CD8-positive, alpha-beta memory T cell (primary cell): ENCODE measurements at regions not wholly inside any gene's neighbourhood (a gene's known extent, or its start where the extent isn't known, plus 50 kb on each side); places are given as distances from the start of the nearest gene placed in this dataset.

Experiments used
- CTCF ChIA-PET: fragments of 350-600 bp; sonication (Branson Sonifier 250); formaldehyde crosslinking; loops from one replicate; lab custom pipeline; 2021; ENCODE audit warnings: antibody characterized with exemption; lab: Charles Lee
- POLR2A ChIA-PET: fragments of 350-600 bp; sonication (Branson Sonifier 250); formaldehyde crosslinking; loops from one replicate; lab custom pipeline; 2021; ENCODE audit warnings: antibody characterized with exemption; lab: Charles Lee
- DNase-seq, 5 donors: peaks; one replicate each; pipeline versions ENCODE4 v3.0.0 to v3.0.0-alpha.2; 2020 to 2022; ENCODE audit warnings: mixed read lengths in 1 of 5
- H3K27ac ChIP-seq: one replicate; pipeline ENCODE4 v1.7.0; 2013; ENCODE audit warnings: low read depth, mild to moderate bottlenecking, low read length, moderate library complexity
- H3K27me3 ChIP-seq: 2 replicates; pipeline ENCODE4 v1.7.0; 2013; ENCODE audit warnings: low read length, mild to moderate bottlenecking; ENCODE audit not compliant: insufficient read depth, poor library complexity, severe bottlenecking
- H3K36me3 ChIP-seq: 2 replicates; pipeline ENCODE4 v1.7.0; 2013; ENCODE audit warnings: mild to moderate bottlenecking, low read length, moderate library complexity; ENCODE audit not compliant: insufficient read depth
- H3K4me1 ChIP-seq: 2 replicates; pipeline ENCODE4 v1.7.0; 2013; ENCODE audit warnings: mild to moderate bottlenecking, low read length, moderate library complexity; ENCODE audit not compliant: insufficient read depth
- H3K4me3 ChIP-seq: 2 replicates; pipeline ENCODE4 v1.7.0; 2013; ENCODE audit warnings: mild to moderate bottlenecking, low read length
- H3K9me3 ChIP-seq: 2 replicates; pipeline ENCODE4 v1.7.0; 2013; ENCODE audit warnings: mild to moderate bottlenecking, low read length
- H3K27ac Mint-ChIP-seq, 8 donors: one replicate each; pipeline ENCODE4 v1.8.0; 2020 to 2021; ENCODE audit warnings: mixed read lengths in 8 of 8, mild to moderate bottlenecking in 6 of 8, inconsistent platforms in 3 of 8, moderate library complexity in 3 of 8
- H3K27me3 Mint-ChIP-seq, 2 donors: one replicate each; pipeline ENCODE4 v1.8.0; 2020 to 2021; ENCODE audit warnings: mixed read lengths in 2 of 2, mild to moderate bottlenecking in 1 of 2, moderate library complexity in 1 of 2
- H3K36me3 Mint-ChIP-seq, 3 donors: one replicate each; pipeline ENCODE4 v1.8.0; 2020 to 2021; ENCODE audit warnings: mixed read lengths in 3 of 3, inconsistent platforms in 1 of 3, mild to moderate bottlenecking in 1 of 3
- H3K4me1 Mint-ChIP-seq, 3 donors: one replicate each; pipeline ENCODE4 v1.8.0; 2020 to 2021; ENCODE audit warnings: mixed read lengths in 3 of 3, inconsistent platforms in 1 of 3, mild to moderate bottlenecking in 1 of 3
- H3K4me3 Mint-ChIP-seq, 7 donors: one replicate each; pipeline ENCODE4 v1.8.0; 2020 to 2021; ENCODE audit warnings: mixed read lengths in 7 of 7, mild to moderate bottlenecking in 6 of 7, moderate library complexity in 4 of 7, inconsistent platforms in 2 of 7
- H3K9me3 Mint-ChIP-seq, 5 donors: one replicate each; pipeline ENCODE4 v1.8.0; 2020 to 2022; ENCODE audit warnings: mixed read lengths in 5 of 5, mild to moderate bottlenecking in 3 of 5, moderate library complexity in 2 of 5, inconsistent platforms in 1 of 5

DNA sequence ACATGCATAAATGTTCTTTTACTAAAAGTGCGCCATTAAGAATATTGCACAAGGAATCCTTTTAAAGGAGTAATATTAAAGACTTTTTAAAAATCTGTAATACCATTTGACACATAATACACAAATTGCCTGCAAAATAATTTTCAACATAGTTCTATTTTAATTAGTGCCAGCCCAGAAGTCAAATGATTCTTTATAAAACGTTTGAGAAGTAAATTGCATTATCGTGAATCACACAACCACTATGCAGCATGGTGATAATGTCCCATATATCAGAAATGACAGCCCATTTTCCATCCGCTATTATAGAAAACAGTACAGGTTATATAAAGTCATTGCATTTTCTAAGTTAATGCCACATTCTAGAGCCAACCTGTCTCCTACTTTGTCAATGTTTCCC lies 324.0 kb downstream of the IPMK start:
- no peaks in the 10 kb centered on the region for H3K36me3 Mint-ChIP-seq
- DNase-seq: no peak
- no peaks in the 10 kb centered on the region for H3K27me3 Mint-ChIP-seq
- H3K27me3 ChIP-seq: no peaks in the 10 kb centered on the region
- H3K4me3 Mint-ChIP-seq: no peak overlapping the region
- POLR2A ChIA-PET: no interaction called here
- no peaks in the 10 kb centered on the region for H3K9me3 ChIP-seq
- H3K36me3 ChIP-seq: no peaks in the 10 kb centered on the region
- no peak overlapping the region for H3K27ac ChIP-seq
- CTCF ChIA-PET: no interaction called here
- H3K9me3 Mint-ChIP-seq: peaks cover 0 to 4% (median 0%) of the 10 kb centered on the region in 5 donors
- H3K4me1 Mint-ChIP-seq: no peaks in the 10 kb centered on the region
- H3K4me3 ChIP-seq: no peak overlapping the region
- H3K27ac Mint-ChIP-seq: no peak overlapping the region
- no peaks in the 10 kb centered on the region for H3K4me1 ChIP-seq

DNA sequence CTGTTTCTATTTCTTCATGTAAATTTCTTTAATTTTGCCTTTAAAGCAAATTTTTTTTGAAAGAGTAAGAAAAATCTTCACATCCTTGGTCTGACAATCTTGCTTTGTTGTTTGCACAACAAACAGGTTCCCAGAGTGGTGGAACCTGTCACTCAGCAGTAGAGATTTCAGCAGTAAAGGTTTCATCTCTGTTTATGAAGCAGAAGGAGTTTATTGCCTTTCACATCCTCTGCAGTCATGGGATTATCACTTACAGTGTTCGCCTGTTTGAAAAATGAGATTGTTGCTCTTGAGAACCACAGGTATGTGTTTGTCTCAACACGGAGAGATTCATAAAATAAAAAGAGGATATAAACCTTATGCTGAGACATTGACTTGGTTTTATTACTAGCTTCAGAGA lies 342.6 kb downstream of the IPMK start:
- Histone ChIP-seq H3K27me3 (no peaks in the 10 kb centered on the region), H3K4me3 (no peak overlapping the region), H3K9me3 (no peaks in the 10 kb centered on the region), H3K4me1 (no peaks in the 10 kb centered on the region), H3K27ac (no peak overlapping the region), H3K36me3 (no peaks in the 10 kb centered on the region)
- Mint-ChIP-seq H3K27ac (no peak overlapping the region), H3K9me3 (peaks cover 0 to 7% (median 2%) of the 10 kb centered on the region in 5 donors), H3K4me1 (no peaks in the 10 kb centered on the region), H3K36me3 (no peaks in the 10 kb centered on the region), H3K27me3 (no peaks in the 10 kb centered on the region), H3K4me3 (no peak overlapping the region)
- ChIA-PET CTCF (interaction anchor here (0.6 kb wide), 1 partner anchor 675 kb away, joined by 3 read pairs; no protein-coding TSS in a partner anchor), POLR2A (no interaction called here)
- DNase-seq: no peak

DNA sequence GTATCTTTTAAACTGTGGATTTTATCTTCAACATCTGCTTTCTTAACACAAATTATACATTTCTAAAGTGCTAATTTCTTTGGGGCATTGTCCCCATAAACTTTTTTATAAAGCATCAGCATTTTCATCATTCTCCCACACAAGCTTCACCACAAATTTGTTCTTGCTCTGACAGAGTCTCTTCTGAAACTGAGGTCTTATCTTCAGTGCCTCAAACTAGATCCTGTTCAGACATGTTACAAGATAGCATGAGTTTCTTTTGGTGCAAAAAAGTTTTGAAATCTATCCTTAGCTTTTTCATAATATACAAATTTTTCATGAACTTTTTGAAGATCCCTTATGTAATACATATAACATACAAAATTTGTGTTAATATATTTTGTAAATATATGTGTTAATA lies 346.6 kb downstream of the IPMK start:
- Mint-ChIP-seq H3K27me3 (no peaks in the 10 kb centered on the region), H3K9me3 (peaks cover 0 to 13% (median 0%) of the 10 kb centered on the region in 5 donors), H3K27ac (no peak overlapping the region), H3K36me3 (no peaks in the 10 kb centered on the region), H3K4me1 (no peaks in the 10 kb centered on the region), H3K4me3 (no peak overlapping the region)
- Histone ChIP-seq H3K36me3 (no peaks in the 10 kb centered on the region), H3K4me1 (no peaks in the 10 kb centered on the region), H3K27me3 (no peaks in the 10 kb centered on the region), H3K9me3 (no peaks in the 10 kb centered on the region), H3K4me3 (no peak overlapping the region), H3K27ac (no peak overlapping the region)
- ChIA-PET POLR2A (no interaction called here), CTCF (no interaction called here)
- DNase-seq: no peak

DNA sequence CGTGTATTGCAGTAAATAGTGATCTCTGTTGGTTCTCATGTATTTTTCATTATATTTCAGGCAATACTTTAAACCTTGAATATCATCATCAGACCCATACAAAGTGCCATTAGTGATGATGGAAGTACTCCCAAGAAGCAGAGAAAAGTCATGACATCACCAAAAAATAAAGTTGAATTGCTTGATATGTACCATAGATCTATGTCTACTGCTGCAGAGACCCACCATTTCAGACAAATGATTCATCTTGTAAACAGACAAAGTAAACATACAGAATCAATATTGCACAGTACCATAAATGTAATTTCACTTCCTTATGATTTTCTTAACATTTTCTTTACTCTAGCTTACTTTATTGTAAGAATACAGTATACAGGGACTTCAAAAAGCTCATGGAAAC lies 347.8 kb downstream of the IPMK start:
- Mint-ChIP-seq H3K36me3 (no peaks in the 10 kb centered on the region), H3K9me3 (peaks cover 0 to 9% (median 0%) of the 10 kb centered on the region in 5 donors), H3K27me3 (no peaks in the 10 kb centered on the region), H3K4me3 (no peak overlapping the region), H3K27ac (no peak overlapping the region), H3K4me1 (no peaks in the 10 kb centered on the region)
- Histone ChIP-seq H3K27me3 (no peaks in the 10 kb centered on the region), H3K4me1 (no peaks in the 10 kb centered on the region), H3K4me3 (no peak overlapping the region), H3K27ac (no peak overlapping the region), H3K9me3 (no peaks in the 10 kb centered on the region), H3K36me3 (no peaks in the 10 kb centered on the region)
- no peak for DNase-seq
- CTCF ChIA-PET: no interaction called here
- POLR2A ChIA-PET: no interaction called here

DNA sequence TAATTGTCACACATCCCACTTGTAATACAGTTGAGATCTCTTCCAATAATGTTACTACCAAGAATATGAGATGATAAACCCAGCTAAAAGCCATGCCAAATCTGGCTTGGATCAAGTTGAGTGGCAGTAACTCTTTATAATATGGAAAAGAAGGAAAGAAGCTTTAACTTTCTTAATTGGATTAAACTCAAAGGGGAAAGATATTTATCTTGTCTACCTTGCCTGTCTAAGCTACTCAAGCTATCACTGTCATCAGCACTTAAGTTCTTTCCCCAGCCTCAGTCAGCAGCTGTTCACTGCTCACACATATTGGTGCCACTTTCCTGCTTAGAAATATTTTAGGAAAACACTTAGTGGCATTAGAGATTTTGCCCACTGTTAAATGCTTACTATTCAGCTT lies 350.7 kb downstream of the IPMK start:
- Mint-ChIP-seq H3K36me3 (no peaks in the 10 kb centered on the region), H3K27ac (no peak overlapping the region), H3K4me3 (no peak overlapping the region), H3K9me3 (peaks cover 0 to 5% (median 0%) of the 10 kb centered on the region in 5 donors), H3K4me1 (no peaks in the 10 kb centered on the region), H3K27me3 (no peaks in the 10 kb centered on the region)
- Histone ChIP-seq H3K9me3 (no peaks in the 10 kb centered on the region), H3K27ac (no peak overlapping the region), H3K4me1 (no peaks in the 10 kb centered on the region), H3K36me3 (no peaks in the 10 kb centered on the region), H3K4me3 (no peak overlapping the region), H3K27me3 (no peaks in the 10 kb centered on the region)
- CTCF ChIA-PET: no interaction called here
- no peak for DNase-seq
- POLR2A ChIA-PET: no interaction called here

DNA sequence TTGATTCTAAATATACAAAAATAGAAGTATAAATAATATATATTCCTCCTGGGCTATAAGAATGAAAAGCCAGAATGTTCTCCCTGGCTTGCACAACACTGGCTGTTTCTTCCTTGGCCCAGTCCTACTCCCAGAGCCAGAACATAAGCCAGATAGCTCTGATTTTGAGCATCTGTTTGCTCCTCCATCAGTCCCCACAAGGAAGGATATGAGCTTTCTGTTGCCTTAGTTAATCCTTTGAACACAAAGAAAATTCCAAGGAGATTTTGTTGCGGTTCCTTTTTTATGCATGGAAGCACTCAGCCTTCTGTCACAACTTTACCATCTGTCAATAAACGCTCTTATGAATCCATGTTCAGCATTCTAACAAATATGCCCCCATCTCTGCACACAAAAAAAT lies 361.8 kb downstream of the IPMK start:
- H3K27me3 ChIP-seq: no peaks in the 10 kb centered on the region
- Mint-ChIP-seq H3K27ac (no peak overlapping the region), H3K27me3 (no peaks in the 10 kb centered on the region), H3K4me1 (no peaks in the 10 kb centered on the region), H3K9me3 (peaks cover 0 to 5% (median 0%) of the 10 kb centered on the region in 5 donors), H3K4me3 (no peak overlapping the region), H3K36me3 (no peaks in the 10 kb centered on the region)
- ChIA-PET POLR2A (no interaction called here), CTCF (no interaction called here)
- DNase-seq: no peak
- H3K27ac ChIP-seq: no peak overlapping the region
- no peaks in the 10 kb centered on the region for H3K36me3 ChIP-seq
- no peaks in the 10 kb centered on the region for H3K4me1 ChIP-seq
- H3K4me3 ChIP-seq: no peak overlapping the region
- H3K9me3 ChIP-seq: no peaks in the 10 kb centered on the region

DNA sequence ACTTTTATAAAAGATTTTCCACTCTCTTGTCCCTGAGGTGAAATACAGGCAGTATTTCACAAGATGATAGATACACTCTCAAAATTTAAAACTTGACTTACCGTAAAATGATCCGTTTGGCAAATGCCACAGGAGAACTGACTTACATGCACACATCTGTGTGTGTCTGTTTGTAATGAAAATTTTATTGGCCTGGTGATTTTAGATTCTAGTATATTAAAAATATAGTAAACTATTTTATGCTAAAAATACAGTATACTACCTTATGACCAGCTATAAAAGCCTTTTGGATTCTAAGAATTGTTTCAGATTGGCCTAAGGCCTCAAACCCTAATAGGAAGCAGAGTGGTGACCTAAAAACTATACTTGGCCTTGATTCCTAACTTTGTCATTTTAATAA lies 362.7 kb downstream of the IPMK start:
- H3K36me3 Mint-ChIP-seq: no peaks in the 10 kb centered on the region
- H3K9me3 Mint-ChIP-seq: peaks cover 0 to 3% (median 0%) of the 10 kb centered on the region in 5 donors
- H3K36me3 ChIP-seq: no peaks in the 10 kb centered on the region
- H3K4me1 ChIP-seq: no peaks in the 10 kb centered on the region
- H3K27me3 ChIP-seq: no peaks in the 10 kb centered on the region
- H3K27ac Mint-ChIP-seq: no peak overlapping the region
- ChIA-PET CTCF (no interaction called here), POLR2A (no interaction called here)
- H3K4me3 Mint-ChIP-seq: no peak overlapping the region
- no peaks in the 10 kb centered on the region for H3K27me3 Mint-ChIP-seq
- H3K27ac ChIP-seq: no peak overlapping the region
- no peak overlapping the region for H3K4me3 ChIP-seq
- no peak for DNase-seq
- H3K4me1 Mint-ChIP-seq: no peaks in the 10 kb centered on the region
- no peaks in the 10 kb centered on the region for H3K9me3 ChIP-seq

DNA sequence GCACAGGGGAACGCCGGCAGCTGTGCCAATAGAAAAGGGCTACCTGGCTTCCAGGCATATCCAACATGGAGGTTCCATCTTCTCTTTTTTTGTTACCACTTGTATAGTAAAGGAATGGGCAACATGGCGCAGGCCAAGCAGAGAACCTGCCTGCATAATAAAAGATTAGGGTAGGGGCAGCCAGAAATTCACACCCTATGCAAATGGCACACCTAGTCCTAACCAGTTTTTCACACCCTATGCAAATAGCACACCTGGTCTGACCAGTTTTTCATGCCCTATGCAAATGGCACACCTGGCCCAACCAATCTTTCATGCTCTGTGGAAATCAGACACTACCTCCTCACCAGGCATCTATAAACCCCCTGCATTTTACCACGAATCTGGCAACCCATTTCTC lies 369.5 kb downstream of the IPMK start:
- ChIA-PET POLR2A (no interaction called here), CTCF (no interaction called here)
- H3K27me3 ChIP-seq: no peaks in the 10 kb centered on the region
- peak in 1 of 5 donors; percentile 40 for DNase-seq
- H3K4me1 ChIP-seq: no peaks in the 10 kb centered on the region
- H3K9me3 Mint-ChIP-seq: peaks cover 0 to 7% (median 3%) of the 10 kb centered on the region in 5 donors
- H3K36me3 Mint-ChIP-seq: no peaks in the 10 kb centered on the region
- no peaks in the 10 kb centered on the region for H3K4me1 Mint-ChIP-seq
- no peaks in the 10 kb centered on the region for H3K9me3 ChIP-seq
- H3K27ac ChIP-seq: no peak overlapping the region
- H3K36me3 ChIP-seq: no peaks in the 10 kb centered on the region
- H3K4me3 Mint-ChIP-seq: no peak overlapping the region
- H3K27ac Mint-ChIP-seq: no peak overlapping the region
- H3K4me3 ChIP-seq: no peak overlapping the region
- no peaks in the 10 kb centered on the region for H3K27me3 Mint-ChIP-seq

DNA sequence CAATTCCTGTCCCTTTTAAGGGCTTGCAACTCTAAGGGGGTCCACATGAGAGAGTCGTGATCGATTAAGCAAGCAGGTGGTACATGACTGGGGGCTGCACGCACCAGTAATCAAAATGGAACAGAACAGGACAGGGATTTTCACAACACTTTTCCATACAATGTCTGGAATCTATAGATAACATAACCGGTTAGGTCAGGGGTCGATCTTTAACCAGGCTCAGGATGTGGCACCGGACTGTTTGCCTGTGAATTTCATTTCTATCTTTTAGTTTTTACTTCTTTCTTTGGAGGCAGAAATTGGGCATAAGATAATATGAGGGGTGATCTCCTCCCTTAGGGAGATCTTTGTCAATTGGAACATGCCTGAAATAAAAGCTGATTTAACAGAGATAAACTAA lies 370.1 kb downstream of the IPMK start:
- Histone ChIP-seq H3K4me3 (no peak overlapping the region), H3K36me3 (no peaks in the 10 kb centered on the region), H3K4me1 (no peaks in the 10 kb centered on the region), H3K9me3 (no peaks in the 10 kb centered on the region), H3K27ac (no peak overlapping the region), H3K27me3 (no peaks in the 10 kb centered on the region)
- Mint-ChIP-seq H3K4me1 (no peaks in the 10 kb centered on the region), H3K36me3 (no peaks in the 10 kb centered on the region), H3K27ac (no peak overlapping the region), H3K27me3 (no peaks in the 10 kb centered on the region), H3K4me3 (no peak overlapping the region), H3K9me3 (peaks cover 0 to 10% (median 3%) of the 10 kb centered on the region in 5 donors)
- POLR2A ChIA-PET: no interaction called here
- DNase-seq: no peak
- CTCF ChIA-PET: no interaction called here
